ENCODE measurements at regions not wholly inside any gene's neighbourhood (a gene's known extent, or its start where the extent isn't known, plus 50 kb on each side); places are given as distances from the start of the nearest gene placed in this dataset.
"Not testable (repeated sequence)": the region's sequence is repeated elsewhere in the genome, so short reads cannot be mapped to it uniquely, and the experiment has no call there.

- Histone ChIP-seq H3K9me3 (no peaks in the 10 kb centered on the region), H3K4me3 (no peak overlapping the region), H3K36me3 (ENCODE audit: low read depth) (no peaks in the 10 kb centered on the region), H3K4me1 (ENCODE audit: low read depth) (no peaks in the 10 kb centered on the region)
- DNase-seq = no peak
- TF ChIP-seq, protein P1, sequence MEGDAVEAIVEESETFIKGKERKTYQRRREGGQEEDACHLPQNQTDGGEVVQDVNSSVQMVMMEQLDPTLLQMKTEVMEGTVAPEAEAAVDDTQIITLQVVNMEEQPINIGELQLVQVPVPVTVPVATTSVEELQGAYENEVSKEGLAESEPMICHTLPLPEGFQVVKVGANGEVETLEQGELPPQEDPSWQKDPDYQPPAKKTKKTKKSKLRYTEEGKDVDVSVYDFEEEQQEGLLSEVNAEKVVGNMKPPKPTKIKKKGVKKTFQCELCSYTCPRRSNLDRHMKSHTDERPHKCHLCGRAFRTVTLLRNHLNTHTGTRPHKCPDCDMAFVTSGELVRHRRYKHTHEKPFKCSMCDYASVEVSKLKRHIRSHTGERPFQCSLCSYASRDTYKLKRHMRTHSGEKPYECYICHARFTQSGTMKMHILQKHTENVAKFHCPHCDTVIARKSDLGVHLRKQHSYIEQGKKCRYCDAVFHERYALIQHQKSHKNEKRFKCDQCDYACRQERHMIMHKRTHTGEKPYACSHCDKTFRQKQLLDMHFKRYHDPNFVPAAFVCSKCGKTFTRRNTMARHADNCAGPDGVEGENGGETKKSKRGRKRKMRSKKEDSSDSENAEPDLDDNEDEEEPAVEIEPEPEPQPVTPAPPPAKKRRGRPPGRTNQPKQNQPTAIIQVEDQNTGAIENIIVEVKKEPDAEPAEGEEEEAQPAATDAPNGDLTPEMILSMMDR (IDR thresholded peaks at IDR 0.05) = no peak
- intact Hi-C loops (cut with DNase I, micrococcal nuclease) = no loop called here
- ATAC-seq = no peak
Observed at GRCh38 chr6:90892271-90892670, 305.4 kb upstream of the MAP3K7 start.

DNA sequence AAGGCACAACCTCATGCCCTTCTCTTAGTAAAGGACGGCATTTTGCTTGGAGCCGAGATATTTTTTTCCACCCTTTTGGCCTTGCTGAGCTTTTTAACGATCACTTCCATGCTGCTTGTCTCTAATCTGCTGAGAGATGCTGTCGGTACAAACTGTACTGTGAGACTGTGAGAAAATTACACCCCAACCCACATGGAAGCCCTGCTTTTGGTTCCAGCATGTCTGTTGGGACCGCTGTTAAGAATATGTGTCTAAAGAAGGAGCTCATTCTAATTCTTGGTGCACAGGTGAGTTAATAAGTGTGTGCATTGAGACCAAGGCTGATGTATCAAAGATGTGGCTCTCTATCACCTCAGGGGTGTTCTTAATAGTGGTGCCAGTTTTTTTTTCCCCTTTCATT, 304.5 kb upstream of the MAP3K7 start:
- no peaks in the 10 kb centered on the region for H3K36me3 ChIP-seq (ENCODE audit: low read depth)
- intact Hi-C loops (cut with DNase I, micrococcal nuclease) = no loop called here
- no peak for ATAC-seq

DNA sequence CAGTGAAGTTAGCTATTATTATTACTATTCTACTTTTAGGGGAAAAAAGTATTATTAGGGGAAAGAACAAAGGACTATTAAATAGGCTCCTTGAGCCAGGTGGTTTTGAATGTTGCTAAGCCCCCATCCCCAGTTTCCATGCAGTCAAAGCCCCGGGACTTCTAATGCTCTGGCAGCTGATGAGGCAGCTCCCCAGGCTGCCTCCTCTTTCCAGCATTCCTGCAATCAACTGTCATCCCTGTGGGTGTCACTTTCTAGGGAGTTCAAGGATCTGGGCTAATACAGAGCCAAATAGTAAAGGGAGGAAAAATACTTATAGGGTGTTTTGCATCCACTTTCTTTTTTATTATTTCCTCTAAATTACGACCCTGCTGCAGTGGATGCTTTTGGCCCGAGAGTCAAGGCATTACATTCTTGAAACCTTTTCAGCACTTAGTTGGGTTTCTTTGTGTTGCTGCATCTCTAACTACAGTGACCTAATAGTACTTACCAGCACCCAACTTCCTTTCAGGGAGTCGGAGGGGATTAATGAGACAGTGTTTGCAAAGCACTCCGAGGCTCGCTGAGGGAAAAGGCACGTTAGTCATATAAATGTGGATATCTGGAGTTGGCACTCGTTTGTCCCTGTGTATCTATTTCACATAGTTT, 303.9 kb upstream of the MAP3K7 start:
- H3K9me3 ChIP-seq = no peaks in the 10 kb centered on the region
- DNase-seq = no peak
- no peak overlapping the region for H3K4me3 ChIP-seq
- no peaks in the 10 kb centered on the region for H3K36me3 ChIP-seq (ENCODE audit: low read depth)
- intact Hi-C loops (cut with DNase I, micrococcal nuclease) = no loop called here
- TF ChIP-seq, protein P1 (IDR thresholded peaks at IDR 0.05) = no peak
- no peaks in the 10 kb centered on the region for H3K4me1 ChIP-seq (ENCODE audit: low read depth)
- ATAC-seq = no peak

More for the DNA sequence above, 304.5 kb upstream of the MAP3K7 start:
- Histone ChIP-seq H3K9me3 (no peaks in the 10 kb centered on the region), H3K4me1 (ENCODE audit: low read depth) (no peaks in the 10 kb centered on the region), H3K4me3 (no peak overlapping the region)
- TF ChIP-seq, protein P1 (IDR thresholded peaks at IDR 0.05) = no peak
- no peak for DNase-seq

DNA sequence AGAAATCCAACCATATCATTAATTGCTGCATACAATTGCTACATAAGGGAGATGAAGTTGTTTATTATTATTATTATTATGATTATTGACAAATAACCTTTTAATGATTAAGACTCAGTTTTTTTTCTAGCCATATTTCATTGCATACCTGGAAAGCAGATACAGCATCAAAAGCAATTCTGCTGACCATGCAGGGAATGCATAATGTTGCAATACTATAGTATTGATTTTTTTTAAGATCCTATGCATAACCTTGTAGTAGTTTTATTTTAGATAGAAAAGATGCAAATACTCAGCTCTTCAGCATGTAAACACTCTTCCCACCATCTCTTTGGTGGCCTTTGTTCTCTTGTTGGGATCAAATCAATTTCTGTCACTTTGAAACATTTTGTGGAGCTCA, 300.9 kb upstream of the MAP3K7 start:
- intact Hi-C loops (cut with DNase I, micrococcal nuclease) = no loop called here
- H3K4me1 ChIP-seq (ENCODE audit: low read depth) = no peaks in the 10 kb centered on the region
- ATAC-seq = no peak
- no peak overlapping the region for H3K4me3 ChIP-seq
- no peak for DNase-seq
- H3K9me3 ChIP-seq = no peaks in the 10 kb centered on the region
- no peaks in the 10 kb centered on the region for H3K36me3 ChIP-seq (ENCODE audit: low read depth)
- TF ChIP-seq, protein P1 (IDR thresholded peaks at IDR 0.05) = no peak

DNA sequence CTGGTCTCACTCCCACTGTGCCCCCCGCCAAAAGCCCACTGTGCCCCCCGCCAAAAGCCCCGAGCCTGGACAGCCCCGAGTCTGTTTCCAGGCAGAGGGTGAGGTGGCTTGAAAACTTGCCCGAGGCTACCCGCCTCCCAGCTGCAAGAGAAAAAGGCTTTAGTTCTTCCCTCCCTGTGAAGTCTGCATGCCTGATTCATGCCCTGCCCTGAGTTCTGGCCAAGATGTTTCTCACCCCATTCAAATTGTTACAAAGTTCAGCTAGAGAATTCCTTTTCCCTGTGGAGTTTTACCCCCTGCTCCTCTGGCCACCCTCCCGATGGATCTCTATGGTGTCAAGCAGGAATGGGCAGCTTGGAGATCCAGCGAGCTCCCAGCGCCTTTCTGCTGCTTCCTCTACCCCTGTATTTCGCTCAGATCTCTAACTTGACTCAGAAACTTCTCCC, 298.8 kb upstream of the MAP3K7 start:
- TF ChIP-seq, protein P1 (IDR thresholded peaks at IDR 0.05) = no peak
- Histone ChIP-seq H3K36me3 (ENCODE audit: low read depth) (no peaks in the 10 kb centered on the region), H3K9me3 (no peaks in the 10 kb centered on the region), H3K4me1 (ENCODE audit: low read depth) (no peaks in the 10 kb centered on the region), H3K4me3 (no peak overlapping the region)
- intact Hi-C loops (cut with DNase I, micrococcal nuclease) = no loop called here
- no peak for DNase-seq
- ATAC-seq = no peak

DNA sequence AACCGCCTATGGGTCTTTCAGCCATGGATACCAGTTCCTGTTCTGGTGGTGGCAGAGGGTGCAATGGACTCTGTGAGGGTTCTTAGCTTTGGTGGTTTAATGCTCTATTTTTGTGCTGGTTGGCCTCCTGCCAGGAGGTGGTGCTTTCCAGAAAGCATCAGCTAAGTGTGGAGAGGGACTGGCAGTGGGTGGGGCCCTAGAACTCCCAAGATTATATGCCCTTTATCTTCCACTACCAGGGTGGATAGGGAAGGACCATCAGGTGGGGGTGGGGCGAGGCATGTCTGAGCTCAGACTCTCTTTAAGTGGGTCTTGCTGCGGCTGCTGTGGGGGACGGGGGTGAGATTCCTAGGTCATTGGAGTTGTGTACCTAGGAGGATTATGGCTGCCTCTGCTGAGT, 298.3 kb upstream of the MAP3K7 start:
- DNase-seq; intact Hi-C loops (cut with DNase I, micrococcal nuclease); H3K4me1 ChIP-seq (ENCODE audit: low read depth); ATAC-seq; H3K4me3 ChIP-seq; H3K9me3 ChIP-seq; H3K36me3 ChIP-seq (ENCODE audit: low read depth): not testable (repeated sequence)
